IPS-NIHi7 (cell line): ENCODE measurements at regions not wholly inside any gene's neighbourhood (a gene's known extent, or its start where the extent isn't known, plus 50 kb on each side); places are given as distances from the start of the nearest gene placed in this dataset.

Experiments used
- DNase-seq: peaks from one replicate; pipeline ENCODE4 v3.0.0; 2012; ENCODE audit warnings: mixed read lengths; ENCODE audit errors: extremely low spot score

DNA sequence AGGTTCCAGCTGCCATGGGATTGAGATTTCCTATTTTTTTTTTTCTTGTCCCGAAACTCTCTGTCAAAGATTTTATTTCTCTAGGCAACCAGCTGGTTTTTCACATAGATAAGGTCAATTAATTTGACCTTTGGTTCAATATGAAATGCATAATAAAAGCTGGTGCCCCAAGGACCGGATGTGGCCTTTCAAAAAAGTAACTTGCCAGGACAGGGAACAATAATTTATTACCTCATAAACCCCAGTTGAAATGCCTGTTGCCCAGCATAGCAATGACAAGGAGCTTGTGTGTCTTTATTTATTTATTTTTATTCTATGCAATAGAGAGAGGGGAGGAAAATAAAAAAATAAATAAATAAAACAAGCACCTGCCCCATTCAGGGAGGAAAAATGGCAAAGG lies 472.7 kb downstream of the KCNJ2 start:
- DNase-seq = no peak

- DNase-seq = no peak
Observed at GRCh38 chr17:70644096-70644495, 474.8 kb downstream of the KCNJ2 start.

DNA sequence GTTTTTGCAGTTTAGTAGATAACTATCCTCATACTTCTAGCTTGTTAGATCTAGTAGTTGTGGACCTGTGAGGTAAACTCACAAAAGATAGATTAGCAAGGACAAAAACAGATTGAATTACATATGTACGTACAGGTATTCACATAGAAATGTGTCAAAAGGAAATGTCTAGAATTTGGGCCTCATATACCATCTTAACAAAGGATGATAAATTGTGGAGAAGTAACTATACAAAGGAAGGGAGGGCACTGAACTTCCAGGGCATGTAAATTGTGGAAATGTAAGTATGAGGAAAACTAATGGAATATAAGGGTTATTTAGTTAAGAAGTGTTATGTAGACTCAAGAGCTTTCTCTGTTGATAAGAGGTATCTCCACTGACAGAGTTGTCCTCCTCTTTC lies 477.3 kb downstream of the KCNJ2 start:
- no peak for DNase-seq

DNA sequence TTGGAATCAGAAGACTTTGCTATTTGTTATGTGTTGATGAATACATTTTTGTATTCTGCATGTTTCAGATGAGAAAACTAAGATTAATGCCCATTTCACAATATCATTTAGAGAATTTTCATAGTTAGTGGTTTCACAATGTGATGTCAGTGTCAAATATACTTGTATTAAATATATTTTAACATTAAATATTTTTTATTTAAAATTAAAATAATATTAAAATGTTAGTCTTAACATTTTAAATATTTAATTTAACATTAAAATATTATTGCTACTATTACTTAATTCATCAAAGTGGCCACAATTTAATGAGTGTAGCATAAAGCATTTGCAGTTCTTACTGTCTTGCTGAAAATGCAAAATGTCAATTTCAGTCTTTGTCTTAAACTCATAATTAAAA lies 478.8 kb downstream of the KCNJ2 start:
- no peak for DNase-seq

DNA sequence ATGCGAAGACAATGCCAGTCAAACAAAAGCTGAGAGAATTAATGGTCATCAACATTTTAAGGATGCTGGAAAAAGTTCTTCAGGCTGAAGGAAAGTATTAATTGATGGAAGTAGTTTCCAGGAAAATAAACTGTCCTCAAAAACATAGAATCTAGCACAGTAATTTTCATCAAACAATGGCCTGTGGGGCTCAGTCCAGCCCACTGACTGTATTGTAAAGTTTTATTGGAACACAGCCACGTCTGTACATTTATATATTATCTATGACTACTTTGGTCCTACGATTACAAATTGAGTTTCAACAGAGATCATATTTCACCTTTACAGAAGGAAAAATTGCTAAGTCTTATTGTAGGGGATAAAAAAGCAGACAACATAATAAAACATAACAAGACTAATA lies 484.5 kb downstream of the KCNJ2 start:
- no peak for DNase-seq

DNA sequence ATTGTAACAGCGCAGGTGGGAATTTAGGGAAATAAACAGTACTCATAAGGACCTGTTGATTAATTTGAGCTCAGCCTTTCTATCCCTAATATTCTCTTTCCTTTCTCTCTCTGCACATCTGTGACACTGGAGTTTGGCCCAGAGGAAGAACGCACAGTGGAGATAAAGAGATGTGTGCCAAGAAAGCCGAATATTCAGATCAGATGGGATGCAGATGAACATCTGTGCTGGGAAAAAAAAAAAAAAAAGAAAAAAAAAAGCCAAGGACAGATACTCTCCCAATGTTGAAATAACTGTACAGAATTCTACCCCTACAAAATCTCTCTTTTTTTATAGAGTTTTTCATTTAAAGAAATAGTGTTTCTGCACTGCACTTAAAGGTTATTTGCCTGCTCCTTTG lies 485.4 kb downstream of the KCNJ2 start:
- DNase-seq = no peak

- no peak for DNase-seq
Observed at GRCh38 chr17:70655176-70655958, 486.0 kb downstream of the KCNJ2 start.

GRCh38 chr17:70658317-70658716 lies 489.0 kb downstream of the KCNJ2 start:
- no peak for DNase-seq

- no peak for DNase-seq
Observed at GRCh38 chr17:70658840-70659239, 489.5 kb downstream of the KCNJ2 start.

DNA sequence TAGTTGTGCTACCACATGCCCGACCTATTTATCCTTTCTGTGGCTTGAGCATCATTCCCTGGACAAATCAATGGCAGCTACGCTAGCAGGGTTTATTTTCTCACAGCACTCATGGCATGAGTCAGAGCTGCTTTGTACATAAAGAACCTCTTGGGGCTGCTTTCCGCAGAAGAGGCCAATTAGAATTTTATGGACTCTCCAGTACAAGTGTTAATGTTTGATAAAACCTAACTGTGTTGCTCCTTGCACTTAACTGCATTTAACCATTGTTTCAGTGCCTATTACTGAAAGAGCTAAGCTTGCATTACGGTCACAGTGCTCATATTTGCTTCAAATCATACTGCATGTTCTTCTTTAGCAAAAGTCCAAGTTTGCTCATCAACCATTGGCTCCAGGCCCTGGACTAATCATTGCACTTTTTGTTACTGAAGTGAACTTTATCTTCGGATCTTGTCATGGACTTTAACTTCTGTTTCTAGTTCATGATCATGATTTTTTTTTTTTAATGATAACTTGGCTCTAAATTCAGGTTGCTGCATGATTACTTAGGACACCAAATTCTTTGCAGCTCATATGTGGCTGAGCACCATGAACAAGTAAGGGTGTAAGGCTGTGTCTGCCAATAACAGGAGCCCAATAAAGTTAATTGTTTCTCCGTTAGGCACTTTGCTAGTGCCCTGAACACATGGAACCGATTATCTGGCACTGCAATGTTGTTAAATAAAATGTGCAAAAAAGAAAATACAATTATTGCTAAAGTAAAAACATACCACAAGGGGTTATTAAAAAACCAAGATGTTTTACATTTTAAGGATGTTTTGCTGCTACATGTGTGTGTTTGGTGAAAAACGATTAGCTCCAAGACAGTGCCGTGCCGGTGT lies 492.2 kb downstream of the KCNJ2 start:
- DNase-seq = no peak

DNA sequence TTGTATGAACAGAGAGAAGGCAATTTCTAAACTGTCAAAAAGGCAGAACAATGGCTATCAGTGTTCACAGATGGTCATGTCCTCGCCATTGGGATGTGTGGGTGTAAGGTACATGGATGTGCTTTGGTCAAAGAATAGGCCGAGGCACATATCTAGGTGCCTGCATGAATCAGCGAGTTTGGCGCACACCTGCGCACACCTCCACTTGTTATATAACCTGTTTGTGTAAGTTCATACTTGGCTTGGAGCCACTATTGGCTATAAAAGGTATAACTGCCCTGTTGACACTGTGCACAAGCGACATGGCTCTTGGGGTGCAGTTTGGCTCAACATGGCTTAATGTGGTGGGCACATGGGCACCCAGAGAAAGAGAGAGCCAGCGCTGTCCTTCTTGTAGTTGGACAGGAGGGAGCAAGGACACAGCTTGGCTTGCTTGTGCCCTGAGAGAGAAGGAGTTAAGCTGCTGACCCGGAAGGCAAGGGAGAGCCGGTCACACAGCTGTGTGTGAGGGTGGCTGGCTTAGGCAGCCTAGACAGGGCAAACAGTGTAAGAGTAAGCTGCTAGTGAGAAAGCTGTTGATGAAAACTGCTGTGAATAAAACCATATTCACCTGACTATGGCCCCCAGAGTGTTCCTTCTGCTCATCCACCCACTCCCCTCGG lies 499.1 kb downstream of the KCNJ2 start:
- DNase-seq = no peak

GRCh38 chr17:70668938-70669778 lies 499.8 kb downstream of the KCNJ2 start:
- DNase-seq = no peak

- no peak for DNase-seq
Observed at GRCh38 chr17:70674061-70674460, 504.7 kb downstream of the KCNJ2 start.

GRCh38 chr17:70675070-70675590 lies 505.8 kb downstream of the KCNJ2 start:
- DNase-seq = no peak

- peak; percentile 31 for DNase-seq
Observed at GRCh38 chr17:70677783-70678647, 508.7 kb downstream of the KCNJ2 start.

GRCh38 chr17:70678889-70679288 lies 509.6 kb downstream of the KCNJ2 start:
- no peak for DNase-seq

- no peak for DNase-seq
Observed at GRCh38 chr17:70683936-70684335, 514.6 kb downstream of the KCNJ2 start.

DNA sequence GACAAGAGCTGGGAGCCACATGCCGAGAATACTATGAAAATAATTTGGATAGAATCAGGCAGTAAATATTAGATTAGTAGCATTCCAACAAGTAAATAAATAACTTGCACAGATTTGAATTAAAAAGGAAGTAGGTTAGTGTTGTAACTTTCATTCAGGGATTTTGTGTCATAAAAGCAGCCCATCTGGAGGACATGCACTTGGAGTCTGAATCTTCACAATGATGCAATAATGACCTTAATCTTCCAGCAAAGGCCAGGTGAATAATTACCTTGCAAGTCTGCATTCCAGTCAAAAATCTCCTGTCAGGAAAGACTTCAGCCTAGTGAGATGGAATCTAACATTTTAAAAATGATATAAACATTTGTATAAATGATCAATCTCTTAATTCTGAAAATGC lies 518.1 kb downstream of the KCNJ2 start:
- DNase-seq = no peak

- no peak for DNase-seq
Observed at GRCh38 chr17:70691150-70691549, 521.8 kb downstream of the KCNJ2 start.

DNA sequence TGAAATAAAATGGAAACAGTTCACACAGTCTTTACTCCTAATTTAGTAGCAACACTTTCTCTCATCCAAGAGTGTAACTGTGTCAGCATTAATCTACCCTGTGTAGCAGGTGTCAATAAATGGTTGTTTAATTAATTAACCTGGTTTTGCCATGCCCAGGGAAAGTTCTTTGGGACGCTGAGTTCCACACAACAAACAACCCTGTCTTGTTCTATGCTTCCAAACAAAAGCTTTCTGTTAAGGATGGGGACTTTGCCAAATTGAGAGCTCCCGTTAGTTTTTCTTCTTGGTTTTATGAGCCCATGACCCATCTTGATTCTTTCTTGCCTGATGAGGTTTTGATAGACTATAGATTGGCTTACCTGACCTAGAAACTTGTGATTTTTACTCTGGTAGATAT lies 530.1 kb downstream of the KCNJ2 start:
- DNase-seq = no peak
